Amniotic epithelial cell (primary cell): ENCODE measurements at regions not wholly inside any gene's neighbourhood (a gene's known extent, or its start where the extent isn't known, plus 50 kb on each side); places are given as distances from the start of the nearest gene placed in this dataset.

ENCODE experiments used
- DNase-seq: peaks from one replicate; pipeline ENCODE4 v3.0.0-alpha.2; 2010; ENCODE audit warnings: low read depth

DNA sequence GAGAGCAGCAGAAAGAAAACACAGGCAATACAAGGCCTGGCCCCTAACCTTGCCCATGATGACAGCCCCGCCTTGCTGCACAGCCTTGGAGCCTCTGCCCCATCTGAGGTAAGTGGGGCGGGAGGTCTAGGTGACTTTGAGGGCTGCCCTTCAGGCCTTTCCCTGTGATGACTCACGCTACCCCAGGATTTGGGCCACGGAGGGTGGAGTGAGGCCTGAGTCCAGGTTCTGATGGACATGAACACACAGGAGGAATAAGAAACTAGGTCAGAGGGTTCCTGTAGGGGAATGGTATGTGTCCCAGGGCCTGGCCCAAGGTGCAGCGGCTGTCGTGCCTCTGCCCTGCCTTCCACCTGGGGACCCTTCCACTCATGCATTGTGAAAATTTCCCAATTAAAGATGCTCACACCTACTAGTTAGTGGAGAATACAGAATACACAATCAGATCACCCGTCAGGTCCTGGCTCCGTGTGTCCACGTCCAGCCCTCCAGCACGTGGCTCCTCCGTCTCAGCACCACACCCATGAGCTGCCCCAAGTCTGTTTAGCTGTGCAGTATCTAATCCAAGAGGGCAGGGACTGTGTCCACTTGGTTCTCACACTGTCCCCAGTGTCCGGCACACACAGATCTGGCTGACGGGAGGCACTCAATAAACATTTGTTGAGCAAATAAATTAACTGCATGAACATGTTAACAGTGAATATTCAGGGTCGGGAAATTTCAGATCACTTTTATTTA lies 111.0 kb downstream of the CHST1 start:
- DNase-seq, result no peak

- DNase-seq, result no peak
Observed at GRCh38 chr11:45553383-45553936, 112.0 kb downstream of the CHST1 start.

DNA sequence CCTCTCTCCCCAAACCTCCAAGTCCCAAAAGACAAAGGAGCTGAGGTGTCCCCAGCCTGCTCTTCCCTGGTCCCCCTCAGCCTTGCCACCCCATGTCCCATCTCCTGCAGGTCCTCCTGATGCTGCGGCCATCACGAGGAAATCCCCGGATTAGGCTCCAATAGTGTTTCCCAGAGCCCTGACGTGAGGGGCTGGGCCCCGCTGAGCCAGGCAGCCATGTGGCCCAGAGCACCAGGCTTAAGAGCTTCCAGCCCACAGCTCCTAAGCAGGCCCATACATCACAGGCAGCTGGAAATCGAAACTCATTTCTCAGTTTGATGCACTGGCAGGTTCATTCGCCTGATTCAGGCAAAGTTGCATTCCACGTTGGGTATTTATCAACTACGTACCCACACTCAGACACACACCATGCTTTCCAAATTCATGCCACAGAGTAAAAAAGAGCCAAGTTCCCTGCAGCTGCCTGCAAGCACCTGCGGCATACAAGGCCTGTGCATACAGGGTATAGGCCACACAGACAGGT lies 114.2 kb downstream of the CHST1 start:
- DNase-seq, result no peak

GRCh38 chr11:45549257-45549656 lies 116.2 kb downstream of the CHST1 start:
- no peak for DNase-seq

DNA sequence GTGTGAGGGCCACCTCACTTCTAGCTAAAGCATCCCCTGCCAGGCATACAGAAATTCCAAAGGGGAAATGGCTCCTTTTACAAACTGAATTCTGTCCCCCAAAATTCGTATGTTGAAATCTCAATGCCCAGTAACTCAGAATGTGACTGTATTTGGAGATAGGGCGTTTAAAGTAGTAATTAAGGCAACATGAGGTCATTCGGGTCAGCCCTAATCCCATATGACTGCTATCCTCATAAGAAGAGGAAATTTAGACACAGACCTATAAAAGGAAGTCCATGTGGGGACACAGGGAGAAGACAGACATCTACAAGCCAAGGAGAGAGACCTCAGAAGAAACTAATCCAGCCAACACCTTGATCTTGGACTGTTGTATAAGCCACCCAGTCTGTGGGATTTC lies 119.1 kb downstream of the CHST1 start:
- no peak for DNase-seq

GRCh38 chr11:45544826-45545225 lies 120.6 kb downstream of the CHST1 start:
- no peak for DNase-seq

DNA sequence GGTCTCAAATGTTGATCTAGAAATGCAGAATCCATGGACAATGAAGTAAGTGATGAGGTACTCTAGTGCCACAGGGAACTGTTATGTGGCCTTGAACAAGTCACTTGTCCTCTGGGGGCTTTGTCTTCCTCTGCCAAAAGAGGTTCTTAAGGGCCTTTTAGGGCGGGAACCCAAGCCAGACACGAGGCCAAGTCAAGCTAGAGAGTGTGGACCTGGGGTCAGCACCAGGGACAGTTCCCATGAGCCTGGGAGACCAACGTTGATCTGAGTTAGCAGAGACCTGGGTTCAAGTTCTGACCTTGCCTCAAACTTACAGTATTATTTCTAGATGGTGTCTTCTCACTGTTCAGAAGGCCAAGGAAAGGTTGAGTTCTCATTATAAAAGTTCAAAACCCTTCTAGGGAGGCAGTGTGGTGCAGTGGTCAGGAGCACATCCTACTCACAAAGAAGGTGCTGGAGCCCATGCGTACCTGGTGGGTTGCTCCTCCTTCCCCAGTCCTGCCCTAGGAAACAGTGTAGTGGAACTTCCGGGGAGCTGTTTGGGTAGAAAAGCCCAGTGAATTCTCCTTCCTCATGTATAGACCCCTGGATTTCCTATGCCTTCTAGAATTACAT lies 121.5 kb downstream of the CHST1 start:
- DNase-seq, result no peak

DNA sequence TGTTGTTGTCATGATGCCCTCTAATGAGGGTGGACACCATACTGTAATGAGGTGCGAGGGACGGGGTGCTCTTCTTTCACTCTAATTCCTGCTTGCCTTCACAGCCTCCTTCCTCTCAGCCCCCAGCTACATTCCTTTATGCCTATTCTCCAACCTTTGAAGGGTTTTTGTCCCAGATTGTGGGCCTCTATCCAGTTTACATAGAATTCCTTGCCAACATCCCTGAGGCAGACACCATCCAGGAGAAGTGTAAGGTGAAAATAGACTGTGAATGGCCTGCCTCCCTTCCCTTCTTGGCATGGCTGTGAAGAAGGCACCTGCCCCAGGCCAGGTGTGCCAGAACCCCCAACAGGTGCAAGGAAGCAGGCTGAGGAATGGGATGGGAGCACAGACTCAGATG lies 122.3 kb downstream of the CHST1 start:
- no peak for DNase-seq

- no peak for DNase-seq
Observed at GRCh38 chr11:45541693-45542434, 123.6 kb downstream of the CHST1 start.

DNA sequence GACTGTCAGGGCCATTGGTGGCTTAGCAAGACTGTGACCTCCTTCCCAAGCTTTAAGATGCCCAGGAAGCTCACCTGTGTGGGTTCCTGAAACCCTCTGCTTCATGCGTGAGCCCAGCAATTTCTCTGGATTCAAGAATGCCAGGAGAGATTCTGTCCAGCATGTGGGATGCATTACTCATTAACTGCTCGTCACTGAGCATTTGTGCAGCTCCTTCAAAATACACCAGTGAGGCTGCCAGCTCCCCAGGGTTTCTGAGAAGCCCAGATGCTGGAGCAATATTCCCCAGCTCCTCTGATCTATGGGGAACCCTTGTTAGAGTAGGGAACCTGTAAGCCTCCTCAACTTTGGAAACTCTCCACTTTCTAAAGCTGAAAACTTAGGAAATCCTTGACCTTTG lies 126.5 kb downstream of the CHST1 start:
- no peak for DNase-seq

GRCh38 chr11:45538363-45538762 lies 127.1 kb downstream of the CHST1 start:
- DNase-seq, result no peak

GRCh38 chr11:45537614-45538013 lies 127.8 kb downstream of the CHST1 start:
- peak; percentile 42 for DNase-seq

DNA sequence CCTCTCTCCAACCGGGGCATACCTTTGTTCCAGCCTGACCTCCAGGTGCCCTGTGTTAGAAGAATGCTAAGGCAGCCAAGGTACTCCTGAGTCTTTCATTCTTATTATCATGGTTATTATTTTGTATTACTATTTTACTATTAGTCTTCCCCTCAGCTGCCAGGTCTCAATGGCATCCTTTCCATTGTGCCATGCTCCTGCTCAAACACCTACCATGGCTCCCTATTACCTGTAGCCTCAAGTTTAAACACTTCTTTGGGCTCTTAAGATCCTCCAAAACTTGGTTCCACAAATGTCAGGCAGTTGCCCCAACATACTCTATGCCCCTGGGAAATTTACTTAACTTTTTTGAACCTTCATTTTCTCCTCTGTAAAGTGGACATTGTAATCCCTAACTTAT lies 130.4 kb downstream of the CHST1 start:
- DNase-seq, result no peak

DNA sequence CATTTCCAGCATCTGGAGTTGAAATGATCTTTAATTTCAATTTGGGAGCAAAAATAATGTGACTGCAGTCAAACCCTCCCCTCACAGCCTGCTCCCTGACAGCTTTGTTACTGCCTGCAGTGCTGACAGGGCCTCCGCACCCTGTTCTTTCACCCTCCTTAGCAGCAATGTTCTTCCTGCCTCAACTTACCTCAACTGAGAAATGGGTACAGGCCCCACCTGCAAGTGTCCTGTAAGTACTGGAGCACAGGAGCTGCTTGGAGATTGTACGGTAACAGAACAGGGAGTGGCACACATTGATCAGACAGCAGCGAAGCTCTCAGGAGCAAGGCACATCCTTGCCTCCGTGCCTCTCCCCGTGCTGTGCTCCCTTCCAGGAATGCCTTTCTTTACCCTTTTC lies 131.3 kb downstream of the CHST1 start:
- no peak for DNase-seq

DNA sequence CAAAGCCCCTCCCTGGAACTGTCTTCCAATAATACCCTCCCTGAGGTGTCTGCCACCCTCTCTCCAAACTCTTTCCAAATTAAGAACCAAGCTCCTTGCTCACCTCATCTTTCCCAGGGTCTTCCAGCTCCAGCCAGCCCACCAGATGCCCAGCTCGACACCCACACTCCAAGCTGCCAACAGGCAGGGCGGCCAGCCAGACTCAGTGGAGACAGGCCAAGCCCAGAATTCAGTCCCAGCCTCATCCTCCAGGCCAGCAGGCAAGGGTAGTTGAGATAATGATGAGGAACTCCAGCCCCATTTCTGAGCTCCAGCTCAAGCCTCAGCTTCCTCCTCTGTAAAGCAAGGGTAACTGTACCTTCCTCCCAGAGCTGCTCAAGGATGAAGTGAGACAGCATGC lies 132.9 kb downstream of the CHST1 start:
- DNase-seq, result no peak

- DNase-seq, result no peak
Observed at GRCh38 chr11:45530776-45531175, 134.6 kb downstream of the CHST1 start.

- no peak for DNase-seq
Observed at GRCh38 chr11:45530111-45530510, 135.3 kb downstream of the CHST1 start.

- DNase-seq, result no peak
Observed at GRCh38 chr11:45528435-45528834, 137.0 kb downstream of the CHST1 start.

DNA sequence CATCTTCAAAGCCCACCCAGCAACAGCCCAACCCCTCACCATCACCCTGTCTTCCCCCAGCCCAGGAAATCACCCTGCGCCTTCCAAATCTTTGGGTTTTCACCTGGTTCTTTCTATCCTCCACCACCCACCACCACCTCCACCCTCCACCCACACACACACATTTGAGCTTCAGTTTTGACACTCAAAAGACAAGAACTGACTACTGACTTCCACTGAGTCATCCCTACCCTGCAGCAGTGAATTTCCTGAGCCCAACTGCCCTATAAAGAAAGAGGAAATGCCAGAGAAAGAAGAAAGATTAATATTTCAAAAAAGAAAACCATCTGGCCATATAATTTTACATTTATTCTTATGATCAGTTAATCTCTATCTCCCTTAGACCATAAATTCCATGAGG lies 137.5 kb downstream of the CHST1 start:
- no peak for DNase-seq

- DNase-seq, result no peak
Observed at GRCh38 chr11:45525393-45525792, 140.0 kb downstream of the CHST1 start.

- DNase-seq, result no peak
Observed at GRCh38 chr11:45523760-45524159, 141.7 kb downstream of the CHST1 start.

DNA sequence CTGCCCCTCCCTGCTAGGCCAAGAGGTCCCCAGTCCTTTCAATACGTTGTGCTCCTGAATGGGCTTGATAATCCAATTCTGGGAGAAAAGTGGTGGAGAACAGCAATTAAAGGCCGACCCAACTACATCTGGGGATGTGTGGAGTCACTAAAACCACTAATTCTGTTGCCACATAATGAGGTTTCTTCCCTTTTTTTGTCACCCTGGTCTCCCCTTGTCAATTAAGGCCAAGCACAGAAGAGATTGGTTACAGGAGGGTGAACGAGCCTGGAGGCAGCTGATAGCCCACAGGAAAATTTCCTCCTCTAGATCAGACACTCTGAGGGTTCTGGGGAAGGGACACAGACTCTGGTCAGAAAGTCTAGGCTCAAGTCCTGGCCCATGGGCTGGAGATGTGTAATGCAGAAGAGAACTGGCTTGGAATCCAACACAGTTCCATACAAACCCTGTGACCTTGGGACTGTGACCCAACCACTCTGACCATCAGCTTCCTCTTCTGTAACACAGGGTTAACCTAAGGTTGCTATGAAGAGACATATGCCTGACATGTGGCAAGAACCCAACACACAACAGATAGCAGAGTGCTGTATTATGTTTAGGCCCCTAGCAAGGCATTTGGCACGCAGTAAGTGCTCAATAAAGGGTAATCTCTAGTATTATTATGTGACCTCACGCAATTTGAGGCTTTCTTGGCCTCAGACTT lies 146.4 kb downstream of the CHST1 start:
- no peak for DNase-seq
